Ovary (tissue), 7 donors: ENCODE measurements at regions not wholly inside any gene's neighbourhood (a gene's known extent, or its start where the extent isn't known, plus 50 kb on each side); places are given as distances from the start of the nearest gene placed in this dataset.
"Not testable (repeated sequence)": the region's sequence is repeated elsewhere in the genome, so short reads cannot be mapped to it uniquely, and the experiment has no call there.

Experiments used
- DNase-seq, 5 donors: peaks; one replicate each; pipeline ENCODE4 v3.0.0-alpha.2; 2019 to 2020
- H3K27ac ChIP-seq, 2 donors: fragments of 200-600 bp; one replicate each; pipeline versions ENCODE4 v1.5.1 to v1.8.0; 2019 to 2022
- H3K27me3 ChIP-seq: fragments of 200-600 bp; one replicate; pipeline ENCODE4 v1.8.0; 2022
- H3K36me3 ChIP-seq: fragments of 200-600 bp; sonication (generic); one replicate; pipeline ENCODE4 v1.5.1; 2019
- H3K4me1 ChIP-seq: one replicate; pipeline ENCODE4 v1.8.1; 2013; ENCODE audit warnings: mild to moderate bottlenecking, moderate library complexity; ENCODE audit not compliant: insufficient read depth
- H3K4me3 ChIP-seq: fragments of 200-600 bp; sonication (generic); one replicate; pipeline ENCODE4 v1.5.1; 2017
- H3K9me3 ChIP-seq, 2 donors: fragments of 200-600 bp in 1 of 2; sonication (generic) in 1 of 2; one replicate each; pipeline versions ENCODE4 v1.5.1 to v1.8.1; 2013 to 2019; ENCODE audit warnings: mild to moderate bottlenecking in 1 of 2, moderate library complexity in 1 of 2
- EP300 ChIP-seq: sonication (generic); formaldehyde crosslinking; IDR thresholded peaks from one replicate; pipeline ENCODE4 v1.6.1; 2017; ENCODE audit warnings: antibody characterized with exemption
- POLR2A ChIP-seq: fragments of 450-650 bp; IDR thresholded peaks from one replicate; pipeline ENCODE4 v1.6.1; 2017; ENCODE audit warnings: antibody characterized with exemption, mild to moderate bottlenecking, moderate library complexity
- WGBS, 3 donors: extraction: QIAGEN DNeasy Blood & Tissue Kit in 1 of 3; methylation state at CpG; one replicate each; pipeline versions ENCODE4 v1.1.5 to v1.1.7; 2013 to 2017; 5-methylcytosine and 5-hydroxymethylcytosine counted together
- intact Hi-C, 4 donors: fragments of 100-400 bp; cut with DNase I; formaldehyde crosslinking; loops; one replicate each; pipeline versions ENCODE4 v1.11.0 to v1.15.1; 2022 to 2023
- TF ChIP-seq, protein P1 (sequence below), 3 donors: fragments of 450-650 bp in 2 of 3; fragments of 200-600 bp in 1 of 3; IDR thresholded peaks; one replicate each; pipeline versions ENCODE4 v1.5.1 to v1.8.0; 2016 to 2022; ENCODE audit warnings: antibody characterized with exemption in 3 of 3, mild to moderate bottlenecking in 1 of 3
- donor health status: DM: no; HTN: no; CAD: no; lungs with moderate emphysema.
- donor health status: DM: no; HTN: no; CAD: no.
- donor health status: Bipolar disorder and iron deficiency.
- donor health status: DM: no; HTN: no; CAD: no.
- donor health status: DM: yes; HTN: yes; CAD: no.

DNA sequence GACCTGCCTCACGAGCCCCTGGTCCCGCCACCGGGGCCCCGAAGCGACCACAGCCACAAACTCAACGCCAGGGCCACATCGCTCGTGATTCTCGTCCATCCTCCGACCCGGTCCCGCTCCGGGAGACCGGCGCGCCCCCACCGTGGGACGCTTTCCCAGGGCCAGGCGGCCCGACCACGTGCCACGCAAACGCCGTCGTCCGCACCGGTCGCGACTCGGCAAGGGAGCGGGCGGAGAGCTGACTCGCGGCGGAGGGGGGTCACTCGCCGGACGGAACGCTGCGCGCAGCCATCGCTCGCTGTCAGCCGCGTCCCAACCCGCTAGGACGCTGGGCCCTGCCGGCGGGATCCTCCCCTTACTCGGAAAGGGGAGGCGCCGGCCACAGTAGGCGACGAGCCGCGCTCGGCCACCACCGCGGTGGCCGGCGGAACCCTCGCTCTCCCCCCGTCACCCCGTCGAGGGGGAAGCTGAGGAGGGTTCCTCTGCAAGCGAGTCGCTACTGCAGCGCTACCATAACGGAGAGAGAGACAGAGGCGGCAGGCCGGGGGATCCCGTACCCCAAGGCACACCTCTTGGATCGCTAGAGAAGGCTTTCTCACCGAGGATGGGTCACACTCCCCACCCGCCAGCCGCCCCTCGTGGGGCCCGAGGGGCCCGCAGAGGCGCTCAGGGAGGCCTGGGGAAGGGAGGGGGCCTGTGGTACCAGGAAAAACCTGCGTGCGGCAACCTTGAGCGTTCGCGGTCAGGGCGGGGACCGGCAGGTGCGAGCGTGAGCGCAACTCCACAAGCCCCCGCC lies 511.8 kb upstream of the ZNF337 start:
- Histone ChIP-seq H3K36me3 (no peaks in the 10 kb centered on the region), H3K4me3 (no peak overlapping the region), H3K4me1 (peaks cover 2% of the 10 kb centered on the region), H3K27ac (no peak overlapping the region), H3K9me3 (peaks cover 0 to 3% of the 10 kb centered on the region in 2 donors), H3K27me3 (peaks cover 3% of the 10 kb centered on the region)
- intact Hi-C loops: no loop called here
- TF ChIP-seq EP300 (no peak), POLR2A (no peak)
- TF ChIP-seq, protein P1, sequence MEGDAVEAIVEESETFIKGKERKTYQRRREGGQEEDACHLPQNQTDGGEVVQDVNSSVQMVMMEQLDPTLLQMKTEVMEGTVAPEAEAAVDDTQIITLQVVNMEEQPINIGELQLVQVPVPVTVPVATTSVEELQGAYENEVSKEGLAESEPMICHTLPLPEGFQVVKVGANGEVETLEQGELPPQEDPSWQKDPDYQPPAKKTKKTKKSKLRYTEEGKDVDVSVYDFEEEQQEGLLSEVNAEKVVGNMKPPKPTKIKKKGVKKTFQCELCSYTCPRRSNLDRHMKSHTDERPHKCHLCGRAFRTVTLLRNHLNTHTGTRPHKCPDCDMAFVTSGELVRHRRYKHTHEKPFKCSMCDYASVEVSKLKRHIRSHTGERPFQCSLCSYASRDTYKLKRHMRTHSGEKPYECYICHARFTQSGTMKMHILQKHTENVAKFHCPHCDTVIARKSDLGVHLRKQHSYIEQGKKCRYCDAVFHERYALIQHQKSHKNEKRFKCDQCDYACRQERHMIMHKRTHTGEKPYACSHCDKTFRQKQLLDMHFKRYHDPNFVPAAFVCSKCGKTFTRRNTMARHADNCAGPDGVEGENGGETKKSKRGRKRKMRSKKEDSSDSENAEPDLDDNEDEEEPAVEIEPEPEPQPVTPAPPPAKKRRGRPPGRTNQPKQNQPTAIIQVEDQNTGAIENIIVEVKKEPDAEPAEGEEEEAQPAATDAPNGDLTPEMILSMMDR (IDR thresholded peaks at IDR 0.05): no peak
- peak in 1 of 5 donors; percentile 9 for DNase-seq
- 4 to 5% (median 5%) methylated on average over 33 to 91 of the region's 91 CpGs for WGBS, 3 donors

GRCh38 chr20:26207967-26208295 lies 511.3 kb upstream of the ZNF337 start:
- H3K27me3 ChIP-seq, intact Hi-C loops, H3K4me3 ChIP-seq, H3K27ac ChIP-seq, H3K36me3 ChIP-seq, H3K9me3 ChIP-seq, H3K4me1 ChIP-seq: not testable (repeated sequence)
- peak in 1 of 5 donors; percentile 19 for DNase-seq
- 4 to 7% (median 6%) methylated on average over 34 to 35 of the region's 35 CpGs for WGBS, 3 donors

DNA sequence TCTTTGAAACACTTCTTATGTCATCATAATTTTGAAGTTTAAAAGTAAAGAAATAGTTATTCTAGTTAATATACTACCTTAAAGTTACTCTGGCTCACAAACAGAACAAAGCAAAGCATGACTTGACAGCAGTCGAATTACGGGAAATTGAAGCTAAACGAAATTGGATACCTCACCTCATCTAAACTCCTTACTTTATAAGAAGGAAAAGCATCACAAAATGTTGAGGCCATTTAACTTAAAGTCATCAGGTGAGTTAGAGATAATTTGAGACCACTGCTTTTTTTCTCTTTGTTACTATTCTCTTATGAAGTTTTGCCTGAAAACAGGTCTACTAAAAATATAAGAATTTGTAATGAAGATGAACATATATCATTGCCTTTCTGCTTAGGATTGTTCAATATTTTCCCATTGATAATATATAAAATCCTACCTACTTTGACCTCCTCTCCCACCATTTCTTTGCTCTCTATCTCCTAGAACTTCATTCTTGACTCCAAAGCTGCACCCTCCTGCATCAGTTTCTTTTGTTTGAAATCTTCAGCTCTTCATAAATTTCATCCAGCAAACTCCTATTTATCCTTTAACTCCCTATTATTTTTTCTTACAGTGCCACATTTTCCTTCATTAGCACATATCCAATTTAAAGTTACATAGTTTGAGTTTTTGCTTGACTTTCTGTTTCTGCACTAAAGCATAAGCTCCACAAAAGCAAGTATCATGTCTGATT lies 510.7 kb upstream of the ZNF337 start:
- TF ChIP-seq, protein P1 (IDR thresholded peaks at IDR 0.05): no peak
- TF ChIP-seq EP300 (no peak), POLR2A (no peak)
- no peak for DNase-seq
- no peak overlapping the region for H3K4me3 ChIP-seq
- no peaks in the 10 kb centered on the region for H3K36me3 ChIP-seq
- H3K27ac ChIP-seq: no peak overlapping the region
- peaks cover 3% of the 10 kb centered on the region for H3K27me3 ChIP-seq
- intact Hi-C loops: no loop called here
- 61 to 62% (median 61%) methylated on average over 3 of the region's 3 CpGs for WGBS, 3 donors
- peaks cover 0 to 3% of the 10 kb centered on the region in 2 donors for H3K9me3 ChIP-seq
- peaks cover 2% of the 10 kb centered on the region for H3K4me1 ChIP-seq

- peaks cover 6% of the 10 kb centered on the region for H3K27me3 ChIP-seq
- TF ChIP-seq POLR2A (no peak), EP300 (no peak)
- TF ChIP-seq, protein P1 (IDR thresholded peaks at IDR 0.05): no peak
- H3K36me3 ChIP-seq: no peaks in the 10 kb centered on the region
- DNase-seq: no peak
- intact Hi-C loops: no loop called here
- 0 to 69% (median 0%) methylated on average over 1 of the region's 1 CpG for WGBS, 3 donors
- H3K4me1 ChIP-seq: peaks cover 2% of the 10 kb centered on the region
- H3K4me3 ChIP-seq: no peak overlapping the region
- H3K9me3 ChIP-seq: peaks cover 0 to 3% of the 10 kb centered on the region in 2 donors
- H3K27ac ChIP-seq: no peak overlapping the region
These were observed 508.7 kb upstream of the ZNF337 start for GRCh38 chr20:26205350-26205749.

DNA sequence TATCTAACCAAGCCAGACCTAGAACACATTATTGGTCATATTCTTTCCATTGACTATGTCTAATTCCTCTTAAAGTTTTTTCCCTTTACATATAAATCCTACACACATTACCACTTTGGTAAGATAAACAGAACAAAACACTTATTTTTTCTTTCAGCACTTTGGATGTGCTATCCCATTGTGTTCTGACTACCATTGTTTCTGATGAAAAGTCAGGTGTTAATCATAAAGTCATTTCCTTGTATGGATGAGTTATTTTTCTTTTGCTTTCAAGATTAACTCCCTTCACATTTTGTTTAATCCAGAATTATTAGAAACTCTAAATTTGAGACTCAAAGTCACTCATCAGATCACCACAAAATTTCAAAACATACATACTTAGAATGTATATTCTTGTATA lies 504.4 kb upstream of the ZNF337 start:
- H3K9me3 ChIP-seq, H3K4me1 ChIP-seq, intact Hi-C loops, DNase-seq, H3K4me3 ChIP-seq, H3K36me3 ChIP-seq, H3K27me3 ChIP-seq, H3K27ac ChIP-seq: not testable (repeated sequence)

DNA sequence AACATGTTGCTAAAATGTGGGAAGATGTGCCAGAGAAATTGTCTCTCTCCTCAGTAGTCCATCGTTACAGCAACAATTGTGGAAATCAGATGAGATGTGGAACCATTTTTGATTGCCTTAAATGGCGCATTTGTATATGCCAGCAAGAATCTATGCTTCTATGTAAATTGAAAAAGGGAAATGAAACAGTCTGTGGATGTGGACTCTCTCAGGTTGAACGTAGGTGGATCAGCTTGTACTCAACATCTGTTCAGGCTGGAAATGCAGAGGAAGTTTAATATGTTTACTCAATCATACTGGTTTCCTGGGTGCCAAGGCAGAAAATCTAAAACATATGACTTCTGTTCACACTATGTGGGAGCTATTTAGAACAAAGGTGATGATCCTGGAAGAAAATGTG lies 490.7 kb upstream of the ZNF337 start:
- intact Hi-C loops, H3K27me3 ChIP-seq, DNase-seq, H3K4me1 ChIP-seq, H3K4me3 ChIP-seq, H3K9me3 ChIP-seq, H3K36me3 ChIP-seq, H3K27ac ChIP-seq: not testable (repeated sequence)
- 73 to 81% (median 75%) methylated on average over 3 of the region's 3 CpGs for WGBS, 3 donors

DNA sequence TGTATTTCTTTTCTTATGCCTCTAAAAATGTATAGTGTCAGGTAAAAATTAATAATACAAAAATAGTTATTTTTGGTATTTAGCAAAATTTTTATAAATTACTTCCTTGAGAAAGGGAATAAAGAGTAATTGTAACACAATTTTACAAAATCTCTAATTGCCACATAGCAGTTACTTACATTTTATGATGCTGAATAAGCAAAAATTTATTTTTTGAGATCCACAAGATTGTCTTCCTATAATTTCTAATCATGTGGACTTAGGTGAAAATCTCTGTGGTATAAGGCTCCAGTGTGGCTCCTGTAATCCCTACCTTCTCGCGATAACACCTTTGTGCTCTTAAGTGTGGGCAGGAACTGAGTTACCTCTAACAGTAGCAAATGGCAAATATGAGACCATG lies 487.1 kb upstream of the ZNF337 start:
- H3K27ac ChIP-seq, H3K27me3 ChIP-seq, H3K36me3 ChIP-seq, H3K4me3 ChIP-seq, H3K4me1 ChIP-seq, DNase-seq, H3K9me3 ChIP-seq, intact Hi-C loops: not testable (repeated sequence)
- 98 to 99% (median 99%) methylated on average over 2 of the region's 2 CpGs for WGBS, 3 donors

GRCh38 chr20:26181364-26181763 lies 484.7 kb upstream of the ZNF337 start:
- H3K4me1 ChIP-seq, H3K9me3 ChIP-seq, H3K27ac ChIP-seq, intact Hi-C loops, H3K4me3 ChIP-seq, H3K27me3 ChIP-seq, H3K36me3 ChIP-seq, DNase-seq: not testable (repeated sequence)
- 51 to 72% (median 56%) methylated on average over 2 of the region's 2 CpGs for WGBS, 3 donors

DNA sequence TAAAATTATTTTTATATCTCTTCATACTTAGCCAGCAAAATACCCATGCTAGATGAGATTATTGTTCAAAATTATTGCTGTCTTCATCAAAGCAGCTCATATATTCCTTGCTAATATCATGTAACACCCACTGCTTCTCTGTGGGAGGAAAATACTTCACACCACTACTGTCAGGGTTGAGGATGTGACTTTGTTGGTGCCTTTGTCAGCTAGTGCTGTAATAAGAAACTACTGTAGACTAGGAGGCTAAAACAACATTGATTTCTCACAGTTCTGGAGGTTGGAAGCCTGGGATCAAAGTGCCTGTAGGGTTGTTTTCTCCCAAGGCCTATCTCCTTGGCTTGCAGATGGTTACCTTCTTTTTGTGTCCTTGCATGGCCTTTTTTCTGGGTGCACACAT lies 475.2 kb upstream of the ZNF337 start:
- H3K9me3 ChIP-seq, H3K27me3 ChIP-seq, DNase-seq, H3K4me3 ChIP-seq, H3K27ac ChIP-seq, intact Hi-C loops, H3K36me3 ChIP-seq, H3K4me1 ChIP-seq: not testable (repeated sequence)
